HCT116 (cell line): ENCODE measurements at regions not wholly inside any gene's neighbourhood (a gene's known extent, or its start where the extent isn't known, plus 50 kb on each side); places are given as distances from the start of the nearest gene placed in this dataset.

Source experiments
- ATAC-seq: fragments of 200-7000 bp; cut with Tn5 transposase; 2 replicates; pipeline ENCODE4 v1.9.1; 2020; ENCODE audit warnings: mild to moderate bottlenecking, moderate library complexity
- BruUV-seq: library from RNA; stranded (reverse); fragments of 400-500 nt; replicated peaks from 2 replicates; lab custom pipeline; 2021; lab: Mats Ljungman, UMichigan
- CTCF ChIA-PET: fragments of 300-600 bp; sonication (Branson Sonifier 250); formaldehyde crosslinking; loops from one replicate; lab custom pipeline; 2021; ENCODE audit warnings: antibody characterized with exemption; lab: Charles Lee
- POLR2A ChIA-PET: fragments of 300-600, 350-600 bp; sonication (Branson Sonifier 250); formaldehyde crosslinking; loops from one replicate; lab custom pipeline; 2021; ENCODE audit warnings: antibody characterized with exemption; lab: Charles Lee
- RAD21 ChIA-PET, 2 experiments: fragments of 300-600 bp; sonication (Branson Sonifier 250); formaldehyde crosslinking; loops; one replicate each; lab custom pipeline; 2023; ENCODE audit warnings: low total read pairs in 2 of 2; ENCODE audit not compliant: uncharacterized antibody in 2 of 2, unreplicated experiment in 2 of 2, low non-redundant PET in 1 of 2; lab: Charles Lee
- DNase-seq: peaks from one replicate; pipeline ENCODE4 v3.0.0-alpha.2; 2010; ENCODE audit warnings: low read depth, low spot score
- H2AFZ ChIP-seq: fragments of 200-600 bp; shearing (Covaris generic), sonication (generic); 2 replicates; pipeline ENCODE4 v1.6.1; 2017; ENCODE audit warnings: low read depth, mixed run types, mixed read lengths, antibody characterized with exemption, low read length; ENCODE audit not compliant: poor library complexity, severe bottlenecking
- H3K27ac ChIP-seq: 2 replicates; pipeline ENCODE4 v1.5.1; 2012; ENCODE audit warnings: low read depth, low read length
- H3K27me3 ChIP-seq: fragments of 200-600 bp; sonication (generic); 2 replicates; pipeline ENCODE4 v1.6.1; 2016; ENCODE audit warnings: mixed run types, low read length, mixed read lengths; ENCODE audit not compliant: insufficient read depth
- H3K36me3 ChIP-seq, 2 experiments: fragments of 200-500 bp in 1 of 2; fragments of 200-600 bp in 1 of 2; sonication (Bioruptor generic) in 1 of 2; sonication (generic) in 1 of 2; 2 replicates each; pipeline versions ENCODE4 v1.5.1 to v1.6.1; 2014 to 2016; ENCODE audit warnings: low read length in 2 of 2, inconsistent platforms in 1 of 2, mixed read lengths in 1 of 2, mixed run types in 1 of 2; ENCODE audit not compliant: insufficient read depth in 2 of 2, control insufficient read depth in 1 of 2
- H3K4me1 ChIP-seq, 2 experiments: fragments of 200-600 bp in 1 of 2; sonication (generic) in 1 of 2; 2 replicates each; pipeline versions ENCODE4 v1.5.1 to v1.6.1; 2012 to 2017; ENCODE audit warnings: low read length in 2 of 2, inconsistent platforms in 1 of 2, mild to moderate bottlenecking in 1 of 2, mixed read lengths in 1 of 2, mixed run types in 1 of 2, moderate library complexity in 1 of 2; ENCODE audit not compliant: insufficient read depth in 2 of 2, control insufficient read depth in 1 of 2
- H3K4me2 ChIP-seq: fragments of 200-600 bp; sonication (generic); 2 replicates; pipeline ENCODE4 v1.6.1; 2017; ENCODE audit warnings: mixed run types, low read length, mixed read lengths
- H3K4me3 ChIP-seq, 2 experiments: fragments of 200-600 bp in 1 of 2; sonication (generic) in 1 of 2; replicated peaks in 1 of 2; 2 replicates each; pipeline ENCODE4 v1.5.1; 2011 to 2016; ENCODE audit warnings: low read length in 2 of 2, control low read depth in 1 of 2, low read depth in 1 of 2, mild to moderate bottlenecking in 1 of 2, mixed read lengths in 1 of 2, mixed run types in 1 of 2
- H3K79me2 ChIP-seq: fragments of 200-600 bp; sonication (generic); 2 replicates; pipeline ENCODE4 v1.6.1; 2017; ENCODE audit warnings: mild to moderate bottlenecking, mixed run types, low read length, moderate library complexity, mixed read lengths; ENCODE audit not compliant: insufficient read depth
- H3K9ac ChIP-seq: fragments of 200-600 bp; sonication (generic); 2 replicates; pipeline ENCODE4 v1.6.1; 2016; ENCODE audit warnings: low read length, mixed read lengths
- H3K9me2 ChIP-seq: fragments of 200-600 bp; sonication (generic), shearing (Covaris generic); 2 replicates; pipeline ENCODE4 v1.6.1; 2017; ENCODE audit warnings: mixed run types, mild to moderate bottlenecking, moderate library complexity; ENCODE audit not compliant: insufficient read depth
- H3K9me3 ChIP-seq, 2 experiments: fragments of 200-500 bp in 1 of 2; fragments of 200-600 bp in 1 of 2; sonication (Bioruptor generic) in 1 of 2; sonication (generic) in 1 of 2; 2 replicates each; pipeline ENCODE4 v1.6.1; 2014 to 2017; ENCODE audit warnings: low read length in 2 of 2, mixed read lengths in 2 of 2, inconsistent platforms in 1 of 2, low read depth in 1 of 2, mild to moderate bottlenecking in 1 of 2, mixed run types in 1 of 2, moderate library complexity in 1 of 2; ENCODE audit not compliant: control insufficient read depth in 1 of 2, insufficient read depth in 1 of 2
- H4K20me1 ChIP-seq: fragments of 200-600 bp; sonication (generic), shearing (Covaris generic); 2 replicates; pipeline ENCODE4 v1.6.1; 2017; ENCODE audit warnings: mixed run types, mild to moderate bottlenecking, moderate library complexity; ENCODE audit not compliant: insufficient read depth
- EGR1 ChIP-seq: IDR thresholded peaks from 2 replicates; pipeline ENCODE4 v1.6.1; 2012; ENCODE audit warnings: low read depth
- ELF1 ChIP-seq: IDR thresholded peaks from 2 replicates; pipeline ENCODE4 v1.6.1; 2012; ENCODE audit warnings: low read depth, borderline replicate concordance
- EZH2 ChIP-seq: fragments of 200-600 bp; sonication (generic); IDR thresholded peaks from 2 replicates; pipeline ENCODE4 v1.6.1; 2017; ENCODE audit warnings: antibody characterized with exemption, mixed run types
- JUND ChIP-seq: IDR thresholded peaks from 2 replicates; pipeline ENCODE4 v1.6.1; 2012
- TCF7L2 ChIP-seq: IDR thresholded peaks from 2 replicates; pipeline ENCODE4 v1.7.0; 2011; ENCODE audit warnings: borderline replicate concordance, inconsistent platforms; ENCODE audit not compliant: insufficient read depth, insufficient read length; ENCODE audit errors: extremely low read depth
- ZFX ChIP-seq: fragments of 450-650 bp; IDR thresholded peaks from 2 replicates; pipeline ENCODE4 v1.6.1; 2017
- intact Hi-C: fragments of 100-400 bp; cut with micrococcal nuclease; formaldehyde crosslinking; loops from 2 replicates; pipeline ENCODE4 v1.10.0; 2022
- TF ChIP-seq, protein P1 (sequence below): IDR thresholded peaks from 2 replicates; pipeline ENCODE4 v1.6.1; 2012

DNA sequence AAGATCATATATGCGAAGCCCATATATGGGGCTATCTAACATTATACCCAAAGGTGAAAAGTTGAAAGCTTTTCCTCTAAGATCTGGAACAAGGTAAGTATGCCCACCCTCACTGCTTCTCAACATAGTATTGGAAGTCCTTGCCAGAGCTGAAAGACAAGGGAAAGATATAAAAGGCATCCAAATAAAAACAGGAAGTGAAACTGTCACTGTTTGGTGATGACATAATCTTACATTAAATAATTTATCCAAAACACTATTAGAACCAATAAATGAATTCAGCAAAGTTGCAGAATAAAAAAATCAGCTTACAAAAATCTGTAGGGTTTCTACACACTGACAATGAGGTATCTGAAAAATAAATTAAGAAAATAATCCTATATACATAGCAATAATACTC, 205.8 kb downstream of the INSIG2 start:
- Histone ChIP-seq H3K9me2 (no peaks in the 10 kb centered on the region), H3K36me3 (no peaks in the 10 kb centered on the region), H3K27ac (no peak overlapping the region), H3K4me1 (no peaks in the 10 kb centered on the region), H3K4me2 (no peak overlapping the region), H4K20me1 (no peaks in the 10 kb centered on the region), H3K9me3 (no peaks in the 10 kb centered on the region), H2AFZ (no peak overlapping the region), H3K9ac (no peak overlapping the region), H3K79me2 (no peaks in the 10 kb centered on the region), H3K27me3 (no peaks in the 10 kb centered on the region), H3K4me3 (no peak overlapping the region)
- ChIA-PET RAD21 (no interaction called here), CTCF (no interaction called here), POLR2A (no interaction called here)
- ATAC-seq (no peak), DNase-seq (no peak)
- no TSS peak for BruUV-seq
- intact Hi-C loops = no loop called here
- no peak for TF ChIP-seq ELF1
- TF ChIP-seq TCF7L2 = no peak
- TF ChIP-seq EGR1 = no peak
- no peak for TF ChIP-seq ZFX
- TF ChIP-seq, all 23 proteins: peak for 0

DNA sequence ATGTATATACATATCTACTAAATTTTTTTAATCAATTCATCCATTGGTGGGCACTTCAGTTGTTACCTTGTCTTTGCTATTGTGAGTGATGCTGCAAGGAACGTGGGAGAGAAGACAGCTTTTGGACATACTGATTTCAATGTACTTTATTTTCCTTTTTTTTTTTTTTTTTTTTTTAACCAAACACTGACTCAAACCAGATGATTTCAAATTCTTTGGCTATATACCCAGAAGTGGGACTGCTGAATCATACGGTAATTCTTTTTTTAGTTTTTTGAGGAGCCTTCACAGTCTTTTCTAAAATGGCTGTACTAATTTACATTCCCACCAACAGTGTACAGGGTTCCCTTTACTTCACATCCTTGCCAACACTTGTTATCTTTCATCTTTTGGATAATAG, 204.7 kb downstream of the INSIG2 start:
- Histone ChIP-seq H3K4me1 (no peaks in the 10 kb centered on the region), H3K4me3 (no peak overlapping the region), H4K20me1 (no peaks in the 10 kb centered on the region), H3K36me3 (no peaks in the 10 kb centered on the region), H2AFZ (no peak overlapping the region), H3K9ac (no peak overlapping the region), H3K79me2 (no peaks in the 10 kb centered on the region), H3K4me2 (no peak overlapping the region)
- intact Hi-C loops = no loop called here
- BruUV-seq = no TSS peak
- DNase-seq (no peak), ATAC-seq (no peak)
- TF ChIP-seq JUND (no peak), EZH2 (no peak)
- TF ChIP-seq, protein P1, sequence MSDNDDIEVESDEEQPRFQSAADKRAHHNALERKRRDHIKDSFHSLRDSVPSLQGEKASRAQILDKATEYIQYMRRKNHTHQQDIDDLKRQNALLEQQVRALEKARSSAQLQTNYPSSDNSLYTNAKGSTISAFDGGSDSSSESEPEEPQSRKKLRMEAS = no peak
- TF ChIP-seq, all 23 proteins: peak for 0
- Histone ChIP-seq H3K27ac (no peak overlapping the region), H3K27me3 (no peaks in the 10 kb centered on the region), H3K9me3 (no peaks in the 10 kb centered on the region), H3K9me2 (no peaks in the 10 kb centered on the region)
- ChIA-PET POLR2A (no interaction called here), CTCF (no interaction called here), RAD21 (no interaction called here)
